HPDE6-E6E7 (cell line): ENCODE measurements at regions not wholly inside any gene's neighbourhood (a gene's known extent, or its start where the extent isn't known, plus 50 kb on each side); places are given as distances from the start of the nearest gene placed in this dataset.

ENCODE experiments used
- DNase-seq: peaks from one replicate; pipeline ENCODE4 v3.0.0; 2011; ENCODE audit warnings: missing footprints; ENCODE audit errors: extremely low spot score

DNA sequence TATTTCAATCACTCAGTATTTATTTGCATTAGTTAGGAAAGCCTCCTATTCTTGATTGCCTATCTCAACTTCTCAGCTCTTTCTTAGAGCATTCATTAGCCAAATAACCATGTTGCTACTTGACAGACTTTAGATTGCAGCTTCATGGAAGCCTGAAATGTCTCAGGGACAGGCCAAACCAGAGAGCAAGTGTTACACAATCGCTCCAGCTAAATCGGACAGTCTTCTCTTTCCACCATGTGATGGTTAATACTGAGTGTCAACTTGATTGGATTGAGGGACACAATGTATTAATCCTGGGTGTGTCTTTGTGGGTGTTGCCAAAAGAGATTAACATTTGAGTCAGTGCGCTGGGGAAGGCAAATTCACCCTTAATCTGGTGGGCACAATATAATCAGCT lies 106.5 kb upstream of the DRD2 start:
- DNase-seq: no peak

DNA sequence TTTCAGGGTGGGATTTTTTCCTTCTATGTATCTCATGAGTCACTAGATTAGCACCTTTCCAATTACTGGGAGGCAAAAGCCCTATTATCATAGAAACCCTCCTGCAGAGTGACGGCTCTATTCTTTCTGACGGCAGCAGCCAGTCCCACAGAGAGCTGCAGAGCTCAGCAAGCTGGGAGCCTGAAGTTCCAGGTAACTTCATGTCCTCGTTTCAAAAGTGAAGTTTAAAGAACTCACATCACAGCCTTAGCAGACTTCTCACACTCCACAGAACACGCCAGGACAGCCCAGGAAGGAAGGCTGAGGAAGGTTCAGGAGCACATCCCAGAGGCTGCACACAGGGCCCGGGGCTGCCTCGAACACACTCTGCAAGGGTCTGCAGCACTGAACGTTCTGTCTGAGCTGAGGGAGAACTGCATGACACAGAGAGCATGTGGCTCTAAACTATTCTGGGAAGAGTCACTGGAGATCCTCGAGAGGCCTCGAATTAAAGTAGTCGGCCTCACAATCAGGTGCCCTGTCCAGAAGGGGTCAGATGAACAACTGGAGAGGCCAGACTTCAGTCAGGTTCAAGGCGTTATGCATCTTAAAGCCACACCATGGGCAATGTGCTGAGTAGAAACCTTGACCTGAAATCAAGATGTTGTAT lies 104.2 kb upstream of the DRD2 start:
- DNase-seq: no peak

DNA sequence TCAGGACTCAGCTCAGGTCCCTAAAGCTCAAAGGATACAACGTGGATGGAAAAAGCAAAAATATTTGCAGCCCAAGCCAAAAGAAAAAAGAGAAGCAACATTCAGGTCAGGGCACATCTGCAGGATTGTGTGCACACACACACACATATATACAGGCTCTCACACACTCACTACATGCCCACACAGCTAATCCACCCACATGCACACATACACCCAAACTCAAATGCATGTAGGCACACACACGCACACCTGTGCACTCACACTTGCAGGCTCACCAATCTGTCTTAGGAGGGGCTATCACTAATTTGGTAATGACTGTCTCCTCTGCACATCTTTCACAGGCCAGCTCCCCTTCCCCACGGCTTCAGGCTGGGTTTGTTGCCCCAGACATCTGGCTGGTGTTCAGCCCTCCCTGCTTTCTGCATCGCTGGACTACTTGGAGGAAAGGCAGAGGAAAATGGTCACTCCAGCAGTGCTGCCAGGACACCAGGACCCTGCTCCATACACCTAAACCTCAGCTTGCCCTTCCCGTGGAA lies 103.6 kb upstream of the DRD2 start:
- no peak for DNase-seq

DNA sequence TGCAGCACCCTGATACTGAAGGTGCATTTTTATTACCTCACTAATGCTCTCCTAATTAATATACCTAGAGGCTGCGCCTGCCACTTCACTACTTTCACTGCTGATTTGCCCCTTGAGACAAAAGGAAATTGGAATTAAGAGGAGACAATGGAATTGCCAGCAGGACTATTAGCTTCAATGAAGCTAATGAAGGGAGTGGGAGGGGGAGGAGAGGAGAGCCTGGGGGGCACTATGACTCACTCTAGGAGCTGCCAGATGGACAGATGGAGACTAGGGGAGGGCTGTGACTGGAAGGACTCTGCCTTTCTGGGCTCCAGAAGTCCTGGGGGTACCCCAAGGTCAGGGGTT lies 102.8 kb upstream of the DRD2 start:
- no peak for DNase-seq

DNA sequence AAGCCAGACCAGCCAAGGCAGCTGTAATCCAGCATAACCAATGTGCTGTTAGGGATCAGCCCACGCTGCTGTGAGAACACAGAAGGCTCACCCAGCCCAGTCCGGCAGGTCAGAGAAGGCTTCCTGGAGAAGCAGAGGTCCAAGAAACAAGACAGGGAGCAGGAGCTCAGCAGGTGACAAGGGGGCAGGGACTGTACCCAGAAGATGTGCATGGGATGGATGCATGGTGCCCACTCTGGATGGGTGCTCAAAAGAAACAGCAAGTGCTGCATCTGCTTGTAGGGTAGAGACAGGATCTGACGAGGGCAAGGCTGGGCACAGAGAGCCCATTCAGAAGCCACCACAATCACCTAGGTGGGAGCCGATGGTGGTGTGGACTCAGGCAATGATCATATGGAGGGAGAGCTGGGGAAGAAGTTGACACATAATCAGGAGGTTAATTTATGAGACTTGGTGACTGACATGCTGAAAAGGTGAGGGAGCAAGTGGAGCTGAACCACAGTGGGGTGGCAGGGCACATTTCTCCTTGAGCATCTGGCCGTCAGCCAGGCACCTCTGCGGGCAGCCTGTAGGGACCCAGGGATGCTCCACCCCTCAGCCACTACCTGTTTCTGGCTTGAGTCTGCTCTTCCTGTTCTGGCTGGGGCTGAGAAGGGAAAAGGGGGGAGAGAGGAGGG lies 102.3 kb upstream of the DRD2 start:
- no peak for DNase-seq

DNA sequence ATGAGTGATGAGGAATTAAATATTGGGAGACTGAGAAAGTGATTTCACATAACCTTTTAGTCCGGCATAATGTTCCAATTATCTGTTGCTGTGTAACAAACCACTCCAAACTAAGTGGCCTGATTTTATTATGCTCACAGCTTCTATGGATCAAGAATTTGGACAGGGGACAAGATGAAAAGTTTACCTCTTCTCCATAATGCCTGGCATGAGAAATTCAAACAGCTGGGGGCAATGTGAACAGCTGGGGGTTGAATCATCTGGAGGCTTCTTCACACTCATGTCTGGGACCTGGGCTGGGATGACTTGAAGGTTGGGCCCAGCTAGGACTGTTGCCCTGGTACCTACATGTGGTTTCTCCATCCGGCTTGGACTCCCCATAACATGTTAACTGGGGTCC lies 99.4 kb upstream of the DRD2 start:
- DNase-seq: no peak

DNA sequence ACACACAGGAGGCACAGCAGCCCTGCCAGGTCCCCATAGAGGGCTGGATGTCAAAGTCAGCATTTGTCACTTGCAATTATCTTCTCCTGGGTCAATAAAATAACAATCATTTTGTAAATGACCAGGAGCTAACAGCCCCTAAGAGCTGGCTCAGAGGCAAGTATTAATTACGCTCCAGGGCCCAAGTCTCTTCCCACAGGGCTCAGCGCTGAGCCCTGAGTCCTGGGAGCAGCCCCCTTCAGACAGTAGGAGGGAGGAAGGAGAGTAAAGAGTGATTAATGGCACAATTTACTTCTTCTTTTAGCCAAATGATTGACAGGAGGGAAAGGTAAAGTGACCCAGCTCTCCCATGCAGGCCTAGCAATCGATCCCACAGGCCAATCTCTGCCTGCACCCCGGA lies 99.0 kb upstream of the DRD2 start:
- DNase-seq: no peak

DNA sequence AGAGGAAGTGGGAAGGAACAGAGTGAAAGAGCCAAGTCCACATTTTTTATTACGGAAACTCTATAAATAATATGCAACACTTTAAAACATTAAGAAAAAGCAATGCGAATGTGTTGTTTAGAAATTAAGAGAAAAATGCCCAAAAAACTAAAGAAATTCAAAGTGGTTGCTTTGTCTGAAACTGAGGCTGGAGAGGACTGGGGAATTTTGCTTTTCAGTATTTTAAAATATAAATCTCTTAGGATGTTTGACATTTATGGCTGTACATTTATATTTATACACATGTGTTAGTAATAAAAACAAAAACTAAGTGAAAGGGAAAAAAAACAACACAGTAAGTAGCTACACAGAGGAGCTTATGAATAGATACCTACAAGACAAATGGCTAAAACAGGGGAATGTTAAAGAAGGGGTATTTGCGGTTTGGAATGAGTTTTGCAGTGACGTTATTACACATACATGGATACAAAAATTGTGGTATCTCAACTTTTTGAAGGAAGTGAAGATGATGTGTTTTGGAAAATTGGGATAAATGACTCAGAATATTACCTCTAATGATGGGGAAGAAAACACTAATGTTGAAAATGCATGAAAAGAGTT lies 97.0 kb upstream of the DRD2 start:
- no peak for DNase-seq

DNA sequence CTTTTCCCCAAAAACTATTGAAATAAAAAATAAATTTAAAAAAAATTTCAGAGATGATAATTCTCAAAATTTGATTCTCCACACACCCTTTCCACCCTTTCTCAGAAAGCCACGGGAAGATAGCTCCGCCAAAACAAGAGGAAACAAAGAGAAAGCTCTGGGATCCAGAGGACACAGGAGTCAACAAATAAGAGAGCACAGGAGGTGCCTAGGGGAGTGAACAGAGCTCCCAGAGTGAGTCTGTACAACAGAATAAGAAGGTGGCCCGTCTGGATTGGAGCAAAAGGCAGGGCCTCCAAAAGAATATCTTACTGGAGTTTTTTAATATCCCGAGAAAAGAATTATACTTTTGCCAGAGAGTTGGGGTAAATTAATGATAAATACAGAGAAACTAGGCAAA lies 96.3 kb upstream of the DRD2 start:
- DNase-seq: no peak

DNA sequence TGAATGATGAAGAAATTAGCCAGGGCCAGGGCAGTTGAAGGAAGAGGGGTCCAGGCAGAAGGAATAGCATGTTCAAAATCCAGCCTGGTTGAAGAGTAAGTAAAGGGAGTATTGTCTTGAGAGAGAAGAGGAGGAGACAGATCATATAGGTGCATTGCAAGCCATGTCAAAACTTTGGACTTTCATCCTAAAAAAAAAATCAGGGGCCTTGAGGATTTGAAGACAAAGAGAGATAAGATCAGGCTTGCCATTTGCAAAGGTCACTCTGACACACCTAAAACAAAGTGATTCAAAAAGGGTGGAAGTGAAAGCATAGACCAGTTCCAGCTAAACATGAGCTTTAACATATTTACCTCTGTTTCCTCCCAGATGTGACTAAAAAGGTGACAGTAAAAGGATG lies 95.7 kb upstream of the DRD2 start:
- DNase-seq: no peak

DNA sequence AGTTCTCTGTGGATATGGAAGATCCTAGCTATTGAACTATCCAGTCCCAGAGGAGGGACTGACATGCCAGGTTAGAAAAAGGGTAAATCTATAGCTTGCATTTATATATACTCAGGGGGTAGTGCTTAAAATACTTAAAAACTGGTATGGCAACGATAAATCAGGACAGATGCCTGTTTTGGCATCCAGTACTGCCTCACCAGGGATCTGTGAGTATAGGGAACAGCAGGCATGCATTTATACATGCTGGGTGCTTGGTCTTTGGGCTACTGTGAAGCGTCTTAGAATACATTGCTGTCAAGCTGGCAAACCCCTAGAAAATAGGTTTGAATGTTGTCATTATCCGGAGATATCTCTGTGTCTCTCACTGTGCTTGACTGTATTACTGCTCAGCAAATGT lies 94.2 kb upstream of the DRD2 start:
- no peak for DNase-seq

DNA sequence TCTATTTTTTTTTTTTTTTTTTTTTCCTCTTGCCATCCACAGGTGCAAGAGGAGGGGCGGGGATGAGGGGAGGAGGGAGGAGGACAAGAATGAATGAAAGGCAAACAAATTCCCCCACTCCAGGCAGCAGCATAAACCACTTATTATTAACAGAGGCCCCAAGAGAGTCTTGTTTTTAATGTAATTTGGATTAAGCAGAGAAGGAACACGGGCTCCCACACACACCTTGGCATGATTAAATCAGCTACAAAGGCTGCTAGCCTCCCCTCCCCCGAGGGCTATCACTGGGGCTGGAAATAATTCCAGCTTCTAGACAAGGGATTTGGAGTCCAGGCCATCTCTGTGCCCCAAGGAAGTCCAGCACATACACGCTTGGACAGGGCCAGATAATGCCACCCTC lies 93.4 kb upstream of the DRD2 start:
- DNase-seq: no peak

DNA sequence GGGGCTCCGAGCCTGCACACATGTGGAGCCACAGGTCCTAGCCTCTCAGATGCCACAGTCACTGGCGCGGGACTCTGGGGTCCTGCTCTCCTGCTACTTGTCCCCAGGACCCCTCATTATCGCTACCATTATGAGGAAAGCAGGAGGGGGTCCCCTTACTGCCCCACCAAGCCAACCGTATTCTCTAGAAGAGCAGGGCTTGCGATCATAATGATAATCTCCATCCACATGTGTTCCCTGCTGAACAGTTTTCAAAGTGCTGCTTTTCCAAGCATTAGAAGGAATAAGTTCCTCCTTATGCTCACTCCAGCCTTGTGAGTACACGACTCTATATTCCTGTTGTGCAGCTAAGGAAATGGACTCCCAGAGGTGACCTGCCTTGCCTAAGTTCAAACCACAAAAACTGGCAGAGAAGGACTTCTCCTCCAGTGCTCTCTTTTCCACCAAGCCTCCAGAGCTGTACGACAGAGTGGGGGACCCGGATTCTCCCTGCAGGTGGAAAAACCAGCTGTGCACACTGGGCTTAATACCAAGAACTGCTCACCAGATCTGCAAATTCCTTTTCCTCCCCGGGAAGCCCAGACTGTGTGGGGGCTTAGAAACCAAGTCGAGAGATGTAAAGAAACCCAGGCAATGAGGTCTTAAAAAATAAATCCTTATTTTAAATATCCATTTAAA lies 92.8 kb upstream of the DRD2 start:
- no peak for DNase-seq

DNA sequence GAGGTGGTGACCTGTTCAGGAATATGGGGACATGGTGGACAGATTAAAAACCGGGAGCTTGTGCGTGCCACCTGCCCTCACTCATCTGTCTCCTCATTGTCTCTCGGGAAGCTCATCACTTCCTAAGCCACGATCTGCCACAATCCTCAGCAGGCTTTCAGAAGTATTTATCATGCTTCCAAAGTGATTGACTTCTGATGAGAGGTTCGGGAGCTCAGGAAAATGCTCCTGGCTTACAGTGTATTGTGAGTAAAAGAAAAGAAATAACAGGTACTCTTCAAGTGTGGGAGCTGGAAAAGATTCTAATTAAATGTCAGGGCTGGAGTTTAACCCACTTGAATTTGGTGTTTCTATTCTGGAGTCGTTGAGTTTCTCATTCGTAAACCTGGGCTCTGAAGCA lies 91.9 kb upstream of the DRD2 start:
- no peak for DNase-seq

DNA sequence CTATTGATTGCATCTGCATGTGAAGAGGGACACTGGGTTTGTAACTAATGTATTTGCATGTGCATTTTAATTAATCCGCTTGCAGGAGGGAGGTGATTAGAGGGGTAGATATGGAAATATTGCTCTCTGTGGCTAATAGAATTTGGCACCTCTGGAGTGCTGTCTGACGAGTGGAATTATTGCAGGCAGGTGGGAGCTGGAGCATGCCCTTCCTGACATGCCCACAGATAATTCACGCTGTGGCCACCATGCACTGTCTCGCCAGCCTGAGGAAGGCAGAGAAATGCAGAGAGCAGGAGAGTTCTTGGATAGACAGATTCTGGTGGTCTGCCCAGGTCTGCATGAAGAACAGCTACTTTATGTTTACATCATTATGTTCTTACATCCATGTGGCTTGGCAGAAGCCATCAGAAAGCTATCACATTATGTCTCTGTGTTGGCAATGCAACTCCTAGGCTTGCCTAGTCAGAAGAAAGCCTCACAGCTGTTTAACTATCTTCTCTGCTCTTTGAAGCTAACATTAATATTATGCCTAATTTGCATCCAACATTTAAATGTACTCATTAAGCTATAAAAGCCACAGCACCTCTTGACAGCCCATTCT lies 89.4 kb upstream of the DRD2 start:
- DNase-seq: no peak

DNA sequence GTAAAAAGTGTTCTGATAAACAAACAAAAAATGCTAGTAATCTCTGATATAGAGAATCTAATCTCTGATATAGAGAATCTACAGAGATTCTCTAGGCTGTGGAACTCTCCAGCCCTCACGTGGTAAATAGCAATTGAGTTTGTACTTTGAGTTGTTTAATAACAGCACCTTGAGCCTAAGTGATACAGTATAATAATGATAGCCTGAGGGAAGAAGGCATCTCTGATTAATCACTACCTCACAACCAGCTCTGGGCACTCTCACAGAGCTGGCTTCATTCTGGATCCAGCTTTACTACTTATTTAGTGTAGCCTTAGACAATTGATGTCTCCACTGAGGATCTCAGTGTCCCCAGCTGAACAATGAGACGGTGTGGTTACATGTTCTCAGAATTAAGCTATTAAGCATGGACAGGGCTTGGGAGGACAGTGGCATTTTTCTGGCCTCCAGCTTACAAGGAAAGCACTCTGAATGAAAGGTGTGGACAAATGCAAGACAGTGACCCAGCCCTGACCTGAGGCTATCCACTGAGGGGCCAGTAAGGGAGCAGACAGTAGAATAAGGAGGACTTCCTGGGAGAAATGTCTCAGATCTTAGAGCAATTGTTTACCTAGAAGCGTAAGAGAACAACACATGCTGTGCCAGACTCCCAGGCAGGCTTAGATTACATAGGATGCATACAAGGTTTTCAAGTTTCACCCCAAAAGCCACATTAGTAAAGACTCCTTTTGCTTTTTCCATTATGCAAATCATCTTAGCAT lies 88.7 kb upstream of the DRD2 start:
- DNase-seq: no peak

DNA sequence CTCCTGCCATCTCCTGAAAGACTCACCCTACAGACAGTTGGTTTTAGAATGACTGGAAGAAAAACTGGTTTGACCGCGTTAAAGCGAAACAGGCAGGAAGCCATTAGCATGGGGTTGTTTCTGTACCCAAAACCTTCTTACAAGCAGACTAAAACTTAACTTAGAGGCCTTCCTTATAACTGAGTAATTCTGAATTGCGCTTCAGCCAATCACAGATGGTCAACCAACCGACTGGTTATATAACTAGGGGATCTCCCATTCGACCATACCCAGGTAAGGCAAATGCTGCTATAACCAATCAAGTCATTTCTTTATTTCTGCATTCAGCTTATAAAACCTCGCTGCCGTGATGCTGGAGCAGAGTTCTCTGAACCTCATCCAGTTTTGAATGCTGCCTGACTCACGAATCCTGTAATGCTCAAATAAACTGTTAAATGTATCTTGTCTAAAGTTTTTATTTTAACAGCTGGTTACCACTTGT lies 87.8 kb upstream of the DRD2 start:
- DNase-seq: no peak

DNA sequence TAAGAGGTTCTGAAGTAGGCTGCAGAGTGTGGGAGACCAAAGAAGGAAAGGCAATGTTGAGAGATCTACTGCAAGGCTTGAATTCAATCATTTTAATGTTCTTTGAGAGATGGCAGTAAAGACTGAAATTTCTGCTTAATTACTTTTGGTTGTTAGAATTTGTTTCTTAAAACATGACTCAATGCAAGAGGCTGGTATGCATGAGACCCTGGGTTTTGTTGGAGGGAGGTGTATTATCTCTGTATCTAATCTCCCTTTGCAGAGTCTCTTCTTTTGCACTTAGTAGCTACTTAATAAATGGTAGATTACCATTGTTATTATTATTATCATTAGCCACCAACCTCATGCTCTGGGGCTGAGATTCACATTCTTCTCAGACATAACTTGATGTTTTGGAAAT lies 87.4 kb upstream of the DRD2 start:
- DNase-seq: no peak

DNA sequence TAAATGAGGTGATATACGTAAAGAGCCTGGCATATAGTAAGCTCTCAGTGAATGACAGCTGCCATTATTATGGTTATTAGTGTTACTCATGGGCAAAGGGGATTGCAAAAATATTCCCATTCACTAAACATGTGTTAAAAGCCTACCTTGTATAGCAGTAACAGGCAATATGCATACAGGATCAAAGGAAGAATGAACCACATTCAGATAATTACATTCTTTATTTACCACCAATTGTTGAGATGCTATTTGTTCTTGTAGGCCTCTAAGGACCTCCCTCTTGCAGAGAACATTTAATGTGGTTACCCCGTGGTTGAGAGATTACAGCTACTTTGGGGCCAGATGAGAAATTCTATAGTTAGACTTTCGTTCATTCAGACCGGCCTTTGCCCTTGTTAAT lies 82.7 kb upstream of the DRD2 start:
- no peak for DNase-seq

DNA sequence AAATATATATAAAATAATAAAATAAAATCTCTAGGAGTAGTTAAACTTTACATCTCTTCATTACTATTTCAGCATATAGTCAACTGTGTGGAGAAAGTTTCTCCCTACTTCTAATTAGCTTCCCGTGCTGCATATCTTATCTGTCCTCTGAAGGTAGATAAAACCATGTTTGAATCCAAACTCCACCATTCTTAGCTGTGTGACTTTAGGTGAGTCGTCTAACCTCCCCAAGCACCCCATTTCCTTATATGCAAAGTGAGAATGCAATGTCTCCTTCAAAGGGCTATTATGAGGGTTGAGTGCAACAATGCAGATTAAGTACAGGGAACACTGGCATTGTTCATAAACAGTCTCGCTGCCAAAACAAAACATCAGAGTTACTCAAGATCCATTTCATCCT lies 80.8 kb upstream of the DRD2 start:
- no peak for DNase-seq

DNA sequence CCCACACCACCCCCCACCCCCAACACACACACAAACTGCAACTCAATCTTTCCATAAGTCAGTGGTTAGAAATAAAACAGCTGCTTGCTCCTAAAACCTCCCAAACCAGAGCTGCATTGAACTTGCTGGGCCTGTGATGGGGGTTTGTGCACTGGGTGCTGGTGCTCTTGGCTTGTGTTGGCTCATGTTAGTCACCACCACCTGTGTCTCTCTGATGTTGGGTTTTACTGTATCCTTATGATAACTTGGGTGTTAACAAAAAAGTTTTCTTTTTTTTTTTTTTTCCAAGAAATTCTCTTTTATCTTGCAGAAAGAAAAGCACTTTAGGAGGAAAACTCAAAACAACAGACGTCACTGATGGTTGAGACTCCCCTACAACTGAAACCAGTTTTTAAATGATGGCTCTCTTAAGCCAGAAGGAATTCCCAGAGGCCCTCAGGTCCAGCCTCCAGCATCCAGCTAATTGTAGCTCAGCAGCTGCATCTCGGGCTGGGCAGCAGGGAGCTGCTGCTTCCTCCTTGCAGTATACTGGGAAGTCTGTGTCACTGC lies 79.9 kb upstream of the DRD2 start:
- no peak for DNase-seq
